ENCODE measurements at regions not wholly inside any gene's neighbourhood (a gene's known extent, or its start where the extent isn't known, plus 50 kb on each side); places are given as distances from the start of the nearest gene placed in this dataset.
"Not testable (repeated sequence)": the region's sequence is repeated elsewhere in the genome, so short reads cannot be mapped to it uniquely, and the experiment has no call there.

- TF ChIP-seq CTCF, POLR2A (IDR thresholded peaks at IDR 0.05): not testable (repeated sequence)
Observed at GRCh38 chr16:58858577-58858976, 124.5 kb upstream of the GOT2 start.

Data from uterus (tissue), 2 donors.